Gastrocnemius medialis (tissue), 4 donors: ENCODE measurements at regions not wholly inside any gene's neighbourhood (a gene's known extent, or its start where the extent isn't known, plus 50 kb on each side); places are given as distances from the start of the nearest gene placed in this dataset.
A peak's percentile ranks its signal among the peaks of the same experiment; 100 is the strongest.

Experiments
- ATAC-seq, 2 donors: fragments of 150-250 bp; one replicate each; pipeline ENCODE4 v1.9.1; 2016
- DNase-seq, 2 donors: peaks; one replicate each; pipeline ENCODE4 v3.0.0-alpha.2; 2019
- H3K27ac ChIP-seq, 4 donors: fragments of 200-600 bp; sonication (generic); 1 replicate in 1 of 4; 2 replicates in 3 of 4; pipeline ENCODE4 v1.5.1; 2016 to 2018; ENCODE audit warnings: mild to moderate bottlenecking in 2 of 4, moderate library complexity in 1 of 4
- H3K27me3 ChIP-seq, 3 donors: fragments of 200-600 bp; sonication (generic) in 2 of 3; 1 replicate in 1 of 3; 2 replicates in 2 of 3; pipeline versions ENCODE4 v1.5.1 to v1.6.0; 2016 to 2019; ENCODE audit warnings: mild to moderate bottlenecking in 1 of 3, moderate library complexity in 1 of 3
- H3K36me3 ChIP-seq, 2 donors: fragments of 200-600 bp; sonication (generic) in 1 of 2; one replicate each; pipeline ENCODE4 v1.5.1; 2017 to 2018
- H3K4me1 ChIP-seq, 2 donors: fragments of 200-600 bp; sonication (generic) in 1 of 2; one replicate each; pipeline ENCODE4 v1.5.1; 2016 to 2017; ENCODE audit warnings: mild to moderate bottlenecking in 2 of 2
- H3K4me3 ChIP-seq, 4 donors: fragments of 200-600 bp; sonication (generic) in 3 of 4; 1 replicate in 1 of 4; 2 replicates in 3 of 4; pipeline ENCODE4 v1.5.1; 2016 to 2019; ENCODE audit warnings: mild to moderate bottlenecking in 2 of 4
- H3K9me3 ChIP-seq, 3 donors: fragments of 200-600 bp; sonication (generic) in 2 of 3; 1 replicate in 1 of 3; 2 replicates in 2 of 3; pipeline ENCODE4 v1.5.1; 2016 to 2019
- POLR2A ChIP-seq, 2 donors: fragments of 450-650 bp; IDR thresholded peaks; one replicate each; pipeline ENCODE4 v1.6.1; 2017; ENCODE audit warnings: antibody characterized with exemption in 2 of 2, mild to moderate bottlenecking in 2 of 2, moderate library complexity in 2 of 2
- in situ Hi-C, 4 donors: fragments of 200-750 bp; cut with MboI; loops; one replicate each; pipeline versions ENCODE4 v1.15.0 to v1.8.0; 2017; ENCODE audit warnings: low sequenced_read_pairs in 4 of 4
- intact Hi-C: fragments of 100-400 bp; cut with DNase I; formaldehyde crosslinking; loops from one replicate; pipeline ENCODE4 v1.15.1; 2023; ENCODE audit warnings: low total_unique reads
- TF ChIP-seq, protein P1 (sequence below), 5 experiments: fragments of 450-650 bp in 3 of 5; fragments of 200-600 bp in 2 of 5; sonication (generic) in 2 of 5; IDR thresholded peaks in 4 of 5; conservative IDR thresholded peaks in 1 of 5; 1 replicate in 4 of 5; 2 replicates in 1 of 5; pipeline ENCODE4 v1.5.1; 2016 to 2019; ENCODE audit warnings: antibody characterized with exemption in 5 of 5, mild to moderate bottlenecking in 3 of 5, moderate library complexity in 3 of 5

GRCh38 chr16:13791095-13791494, 128.9 kb upstream of the ERCC4 start:
- TF ChIP-seq POLR2A (IDR thresholded peaks at IDR 0.05) = no peak
- TF ChIP-seq, protein P1, sequence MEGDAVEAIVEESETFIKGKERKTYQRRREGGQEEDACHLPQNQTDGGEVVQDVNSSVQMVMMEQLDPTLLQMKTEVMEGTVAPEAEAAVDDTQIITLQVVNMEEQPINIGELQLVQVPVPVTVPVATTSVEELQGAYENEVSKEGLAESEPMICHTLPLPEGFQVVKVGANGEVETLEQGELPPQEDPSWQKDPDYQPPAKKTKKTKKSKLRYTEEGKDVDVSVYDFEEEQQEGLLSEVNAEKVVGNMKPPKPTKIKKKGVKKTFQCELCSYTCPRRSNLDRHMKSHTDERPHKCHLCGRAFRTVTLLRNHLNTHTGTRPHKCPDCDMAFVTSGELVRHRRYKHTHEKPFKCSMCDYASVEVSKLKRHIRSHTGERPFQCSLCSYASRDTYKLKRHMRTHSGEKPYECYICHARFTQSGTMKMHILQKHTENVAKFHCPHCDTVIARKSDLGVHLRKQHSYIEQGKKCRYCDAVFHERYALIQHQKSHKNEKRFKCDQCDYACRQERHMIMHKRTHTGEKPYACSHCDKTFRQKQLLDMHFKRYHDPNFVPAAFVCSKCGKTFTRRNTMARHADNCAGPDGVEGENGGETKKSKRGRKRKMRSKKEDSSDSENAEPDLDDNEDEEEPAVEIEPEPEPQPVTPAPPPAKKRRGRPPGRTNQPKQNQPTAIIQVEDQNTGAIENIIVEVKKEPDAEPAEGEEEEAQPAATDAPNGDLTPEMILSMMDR (IDR thresholded peaks at IDR 0.05 in 4 of 5, conservative IDR thresholded peaks at IDR 0.05 in 1 of 5) = no peak
- ATAC-seq (no peak), DNase-seq (no peak)
- Histone ChIP-seq H3K36me3 (no peaks in the 10 kb centered on the region), H3K4me3 (no peak overlapping the region), H3K27me3 (no peaks in the 10 kb centered on the region), H3K9me3 (no peaks in the 10 kb centered on the region), H3K4me1 (peaks cover 19 to 20% of the 10 kb centered on the region in 2 donors), H3K27ac (no peak overlapping the region)
- intact Hi-C loops (no loop called here), in situ Hi-C loops (loop anchor here in 1 of 4 donors (25.0 kb wide), 1 partner anchor 96 kb away; no protein-coding TSS in a partner anchor)

GRCh38 chr16:13793841-13794409, 126.0 kb upstream of the ERCC4 start:
- H3K9me3 ChIP-seq = no peaks in the 10 kb centered on the region
- H3K4me1 ChIP-seq = peaks cover 19 to 20% of the 10 kb centered on the region in 2 donors
- TF ChIP-seq, protein P1 (IDR thresholded peaks at IDR 0.05 in 4 of 5, conservative IDR thresholded peaks at IDR 0.05 in 1 of 5) = no peak
- TF ChIP-seq POLR2A (IDR thresholded peaks at IDR 0.05) = no peak
- in situ Hi-C loops = loop anchor here in 1 of 4 donors (25.0 kb wide), 1 partner anchor 93 kb away; no protein-coding TSS in a partner anchor
- peak in 1 of 2 donors; percentile 12 for DNase-seq
- H3K4me3 ChIP-seq = no peak overlapping the region
- H3K36me3 ChIP-seq = no peaks in the 10 kb centered on the region
- intact Hi-C loops = no loop called here
- H3K27ac ChIP-seq = peak overlapping the region in 1 of 4 donors; percentile 28
- ATAC-seq = peak in 1 of 2 donors; percentile 61
- H3K27me3 ChIP-seq = no peaks in the 10 kb centered on the region

DNA sequence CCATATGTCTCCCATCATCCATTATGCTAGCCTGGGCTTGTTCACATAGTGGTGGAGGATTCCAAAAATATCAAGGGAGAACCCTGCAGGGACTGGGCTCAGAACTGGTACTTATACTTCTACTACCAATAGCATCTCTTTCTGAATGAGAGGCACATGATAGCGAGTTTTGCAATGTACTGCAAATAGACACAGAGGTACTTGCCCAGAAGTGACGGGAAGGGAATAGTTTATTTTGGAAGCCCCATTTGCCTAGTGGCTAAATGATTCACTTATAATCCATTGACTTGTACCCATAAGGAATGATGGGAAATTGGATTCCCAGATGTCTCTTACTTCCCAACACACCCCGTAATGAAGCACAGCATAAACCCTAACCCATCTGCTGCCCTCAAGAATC, 124.8 kb upstream of the ERCC4 start:
- Histone ChIP-seq H3K27me3 (no peaks in the 10 kb centered on the region), H3K4me1 (peaks cover 19 to 20% of the 10 kb centered on the region in 2 donors), H3K9me3 (no peaks in the 10 kb centered on the region), H3K27ac (peak overlapping the region in 1 of 4 donors; percentile 43), H3K36me3 (no peaks in the 10 kb centered on the region), H3K4me3 (no peak overlapping the region)
- TF ChIP-seq POLR2A (IDR thresholded peaks at IDR 0.05) = no peak
- TF ChIP-seq, protein P1 (IDR thresholded peaks at IDR 0.05 in 4 of 5, conservative IDR thresholded peaks at IDR 0.05 in 1 of 5) = no peak
- in situ Hi-C loops = loop anchor here in 1 of 4 donors (25.0 kb wide), 1 partner anchor 92 kb away; no protein-coding TSS in a partner anchor
- intact Hi-C loops = no loop called here
- peak in 1 of 2 donors; percentile 11 for DNase-seq
- ATAC-seq = peak; percentile 74 to 82

DNA sequence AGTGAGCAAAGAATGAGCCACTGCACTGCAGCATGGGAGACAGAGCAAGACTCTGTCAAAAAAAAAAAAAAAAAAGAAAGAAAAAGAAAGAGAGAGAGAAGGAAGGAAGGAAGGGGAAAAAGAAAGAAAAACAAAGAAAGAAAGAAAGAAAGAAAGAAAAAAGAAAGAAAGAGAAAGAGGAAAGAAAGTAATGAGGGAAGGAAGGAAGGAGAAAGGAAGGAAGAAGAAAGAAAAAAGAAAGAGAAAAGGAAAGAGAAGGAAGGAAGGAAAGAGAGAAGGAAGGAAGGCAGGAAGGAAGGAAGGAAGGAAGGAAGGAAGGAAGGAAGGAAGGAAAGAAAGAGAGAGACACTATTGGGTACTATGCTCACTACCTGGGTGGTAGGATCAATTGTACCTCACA, 122.2 kb upstream of the ERCC4 start:
- Histone ChIP-seq H3K36me3 (no peaks in the 10 kb centered on the region), H3K4me3 (no peak overlapping the region), H3K4me1 (peaks cover 19 to 20% of the 10 kb centered on the region in 2 donors), H3K27me3 (no peaks in the 10 kb centered on the region), H3K9me3 (no peaks in the 10 kb centered on the region), H3K27ac (no peak overlapping the region)
- intact Hi-C loops (no loop called here), in situ Hi-C loops (loop anchor here in 1 of 4 donors (25.0 kb wide), 1 partner anchor 90 kb away; no protein-coding TSS in a partner anchor)
- no peak for DNase-seq
- no peak for TF ChIP-seq POLR2A (IDR thresholded peaks at IDR 0.05)
- TF ChIP-seq, protein P1 (IDR thresholded peaks at IDR 0.05 in 4 of 5, conservative IDR thresholded peaks at IDR 0.05 in 1 of 5) = no peak
- no peak for ATAC-seq
